GM13976 (cell line): ENCODE measurements at regions not wholly inside any gene's neighbourhood (a gene's known extent, or its start where the extent isn't known, plus 50 kb on each side); places are given as distances from the start of the nearest gene placed in this dataset.

Experiments used
- DNase-seq: peaks from one replicate; pipeline ENCODE4 v3.0.0; 2012; ENCODE audit warnings: low spot score
- in situ Hi-C: fragments of 300-500 bp; cut with MboI; formaldehyde crosslinking; loops from one replicate; pipeline ENCODE4 v1.12.0; 2022; ENCODE audit warnings: low sequenced_read_pairs, mixed read lengths, inconsistent platforms; ENCODE audit not compliant: unreplicated experiment
- TF ChIP-seq, protein P1 (sequence below): IDR thresholded peaks from 2 replicates; pipeline ENCODE4 v1.5.1; 2012; ENCODE audit warnings: borderline replicate concordance, mild to moderate bottlenecking; ENCODE audit not compliant: insufficient read depth; ENCODE audit errors: extremely low read depth, missing control alignments, control extremely low read depth

DNA sequence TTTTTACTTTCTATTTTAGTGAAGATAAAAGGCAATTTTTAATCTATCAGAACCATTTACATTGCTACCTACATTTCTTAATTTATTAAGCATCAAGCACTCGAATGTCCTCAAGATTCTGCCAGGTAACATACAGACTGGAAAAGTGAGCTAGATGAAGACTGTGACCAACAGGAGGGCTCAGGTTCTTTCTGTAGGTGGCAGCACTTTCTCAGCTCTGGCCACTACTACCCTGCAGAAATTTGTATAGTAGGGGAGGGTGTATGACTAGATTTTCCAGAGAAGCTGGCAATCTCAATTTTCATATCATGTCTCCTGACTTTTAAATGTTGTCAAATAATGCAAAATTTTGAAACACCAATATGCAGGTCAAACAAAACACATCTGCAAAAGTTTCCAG, 165.0 kb upstream of the SUCLG2 start:
- DNase-seq: no peak
- in situ Hi-C loops: no loop called here
- TF ChIP-seq, protein P1, sequence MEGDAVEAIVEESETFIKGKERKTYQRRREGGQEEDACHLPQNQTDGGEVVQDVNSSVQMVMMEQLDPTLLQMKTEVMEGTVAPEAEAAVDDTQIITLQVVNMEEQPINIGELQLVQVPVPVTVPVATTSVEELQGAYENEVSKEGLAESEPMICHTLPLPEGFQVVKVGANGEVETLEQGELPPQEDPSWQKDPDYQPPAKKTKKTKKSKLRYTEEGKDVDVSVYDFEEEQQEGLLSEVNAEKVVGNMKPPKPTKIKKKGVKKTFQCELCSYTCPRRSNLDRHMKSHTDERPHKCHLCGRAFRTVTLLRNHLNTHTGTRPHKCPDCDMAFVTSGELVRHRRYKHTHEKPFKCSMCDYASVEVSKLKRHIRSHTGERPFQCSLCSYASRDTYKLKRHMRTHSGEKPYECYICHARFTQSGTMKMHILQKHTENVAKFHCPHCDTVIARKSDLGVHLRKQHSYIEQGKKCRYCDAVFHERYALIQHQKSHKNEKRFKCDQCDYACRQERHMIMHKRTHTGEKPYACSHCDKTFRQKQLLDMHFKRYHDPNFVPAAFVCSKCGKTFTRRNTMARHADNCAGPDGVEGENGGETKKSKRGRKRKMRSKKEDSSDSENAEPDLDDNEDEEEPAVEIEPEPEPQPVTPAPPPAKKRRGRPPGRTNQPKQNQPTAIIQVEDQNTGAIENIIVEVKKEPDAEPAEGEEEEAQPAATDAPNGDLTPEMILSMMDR: peak; percentile 30

DNA sequence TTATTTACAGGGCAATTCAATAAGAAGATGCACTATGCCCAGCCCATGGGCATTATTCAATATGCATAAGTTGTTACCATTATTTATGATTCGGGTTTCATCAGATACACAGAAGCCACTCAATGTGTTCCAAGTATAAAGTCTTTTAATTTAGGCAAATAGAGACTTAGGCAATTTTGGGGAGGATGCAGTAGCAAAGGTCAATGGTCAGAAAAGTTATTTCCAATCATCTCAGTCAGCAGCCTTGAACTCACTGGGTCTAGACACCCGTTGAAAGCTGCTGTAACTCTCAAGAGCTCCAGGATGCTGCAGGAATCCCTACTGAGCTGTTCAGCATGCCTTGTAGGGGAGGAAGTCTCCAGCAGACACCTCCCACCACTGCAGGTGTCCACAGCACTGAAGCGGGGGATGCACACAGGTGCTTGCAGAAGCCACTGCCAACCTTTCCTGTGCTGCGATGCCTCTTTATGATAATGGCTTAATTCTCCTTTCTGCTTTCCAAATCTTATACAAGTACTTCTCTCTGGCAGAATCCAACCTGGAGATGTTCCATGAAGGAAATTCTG, 155.0 kb upstream of the SUCLG2 start:
- TF ChIP-seq, protein P1: no peak
- DNase-seq: no peak
- in situ Hi-C loops: no loop called here

DNA sequence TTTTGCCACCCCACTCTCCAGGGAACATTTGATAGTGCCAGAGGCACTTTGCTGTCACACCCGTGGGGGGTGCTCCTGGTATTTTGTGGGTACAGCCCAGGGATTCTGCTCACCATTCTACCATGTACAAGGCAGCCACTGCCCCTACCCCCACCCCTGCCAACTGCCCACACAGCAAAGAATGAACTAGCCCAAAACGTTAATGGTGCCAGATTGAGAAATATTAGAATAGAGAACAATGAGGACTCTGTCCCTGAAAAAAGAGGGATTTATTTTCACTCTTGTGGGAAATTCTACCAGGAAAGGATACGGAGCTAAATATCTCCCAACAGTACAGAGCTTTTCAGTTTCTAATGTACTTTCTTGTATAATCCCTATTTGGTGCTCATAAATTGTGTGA, 154.5 kb upstream of the SUCLG2 start:
- TF ChIP-seq, protein P1: no peak
- DNase-seq: no peak
- in situ Hi-C loops: no loop called here

DNA sequence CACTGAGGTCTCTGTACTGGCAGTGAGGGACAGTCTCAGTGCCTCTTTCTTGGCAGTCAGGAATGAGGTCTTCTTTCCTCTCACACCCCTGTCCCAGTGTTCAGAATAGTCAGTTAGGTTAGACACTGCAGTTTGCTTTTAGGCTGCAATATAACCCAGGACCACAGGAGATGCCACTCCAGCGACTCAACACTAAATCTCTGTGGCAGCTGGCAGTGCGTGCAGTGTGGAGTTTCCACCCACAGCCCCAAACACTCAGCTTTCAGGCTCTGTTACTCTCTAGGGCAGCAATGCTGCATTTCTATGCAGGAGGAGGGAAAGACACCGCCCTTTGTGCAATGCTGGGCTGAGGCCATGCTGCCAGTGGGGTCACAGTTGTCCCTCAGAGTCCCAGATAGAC, 150.2 kb upstream of the SUCLG2 start:
- no peak for DNase-seq
- TF ChIP-seq, protein P1: no peak
- in situ Hi-C loops: no loop called here

DNA sequence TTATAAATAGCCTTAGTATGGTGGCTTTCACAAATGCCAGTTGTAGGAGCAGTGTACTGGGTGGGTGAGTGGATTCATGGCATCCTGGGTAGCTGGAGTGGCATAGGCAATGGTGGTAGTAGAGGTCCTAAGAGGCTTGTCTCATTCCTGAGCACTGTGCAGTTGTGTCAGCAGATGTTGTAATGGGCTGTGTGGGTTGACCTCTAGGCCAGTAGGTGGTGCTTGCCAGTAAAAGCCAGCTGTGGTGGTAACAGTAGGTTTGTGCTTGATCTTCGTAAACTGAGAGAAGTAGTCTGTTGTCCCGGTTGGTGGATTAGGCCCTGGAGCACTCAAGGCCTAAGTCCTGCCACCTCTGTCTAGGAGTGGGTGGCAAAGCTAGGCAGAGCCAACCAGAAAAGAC, 149.7 kb upstream of the SUCLG2 start:
- TF ChIP-seq, protein P1: no peak
- DNase-seq: no peak
- in situ Hi-C loops: no loop called here

DNA sequence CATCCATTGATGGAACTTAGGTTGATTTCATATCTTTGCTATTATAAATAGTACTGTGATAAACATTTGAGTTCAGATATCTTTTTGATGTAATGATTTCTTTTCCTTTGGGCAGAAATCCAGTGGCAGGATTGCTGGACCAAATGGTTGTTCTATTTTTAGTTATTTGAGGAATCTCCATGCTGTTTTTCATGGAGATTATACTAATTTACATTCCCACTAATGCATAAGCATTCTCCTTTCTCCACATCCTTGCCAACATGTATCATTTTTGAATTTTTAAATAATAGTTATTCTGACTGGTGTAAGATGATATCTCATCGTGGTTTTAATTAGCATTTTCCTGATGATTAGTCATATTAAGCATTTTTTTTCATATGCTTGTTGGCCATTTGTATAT, 144.0 kb upstream of the SUCLG2 start:
- in situ Hi-C loops: loop anchor here (25.0 kb wide), 1 partner anchor 686 kb away; no protein-coding TSS in a partner anchor

More for the DNA sequence above, 144.0 kb upstream of the SUCLG2 start:
- DNase-seq: no peak
- TF ChIP-seq, protein P1: no peak
